Astrocyte (in vitro differentiated cells and primary cell): ENCODE measurements at regions not wholly inside any gene's neighbourhood (a gene's known extent, or its start where the extent isn't known, plus 50 kb on each side); places are given as distances from the start of the nearest gene placed in this dataset.

ENCODE experiments used
- EZH2 ChIP-seq: IDR thresholded peaks from 2 replicates; pipeline ENCODE4 v1.6.1; 2012; ENCODE audit warnings: mild to moderate bottlenecking, low read length, inconsistent platforms; ENCODE audit not compliant: insufficient read depth
- TF ChIP-seq, protein P1 (sequence below): IDR thresholded peaks from 2 replicates; pipeline ENCODE4 v1.5.1; 2011; ENCODE audit warnings: low read depth, mild to moderate bottlenecking, inconsistent platforms, low read length, moderate library complexity; ENCODE audit not compliant: insufficient read depth

DNA sequence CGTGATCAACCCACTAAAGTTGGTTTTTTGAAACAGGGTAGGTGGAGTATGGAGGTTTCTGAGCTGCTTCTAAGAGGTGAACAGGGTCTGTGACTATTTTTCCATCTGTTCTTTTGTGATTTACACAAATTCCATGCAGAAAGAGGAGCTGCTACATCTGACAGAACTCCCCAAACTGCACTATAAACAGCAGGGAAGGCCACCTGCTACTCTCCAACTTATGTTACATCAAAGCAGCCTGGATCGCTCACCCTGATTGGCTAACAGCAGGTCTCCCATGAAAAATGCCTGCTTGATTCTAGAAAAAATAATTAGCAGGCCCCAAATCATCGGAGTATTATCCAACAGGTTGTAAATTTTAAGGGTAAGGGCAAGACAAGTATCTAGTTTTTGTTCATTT is 282.9 kb upstream of the FLRT2 start:
- TF ChIP-seq, protein P1, sequence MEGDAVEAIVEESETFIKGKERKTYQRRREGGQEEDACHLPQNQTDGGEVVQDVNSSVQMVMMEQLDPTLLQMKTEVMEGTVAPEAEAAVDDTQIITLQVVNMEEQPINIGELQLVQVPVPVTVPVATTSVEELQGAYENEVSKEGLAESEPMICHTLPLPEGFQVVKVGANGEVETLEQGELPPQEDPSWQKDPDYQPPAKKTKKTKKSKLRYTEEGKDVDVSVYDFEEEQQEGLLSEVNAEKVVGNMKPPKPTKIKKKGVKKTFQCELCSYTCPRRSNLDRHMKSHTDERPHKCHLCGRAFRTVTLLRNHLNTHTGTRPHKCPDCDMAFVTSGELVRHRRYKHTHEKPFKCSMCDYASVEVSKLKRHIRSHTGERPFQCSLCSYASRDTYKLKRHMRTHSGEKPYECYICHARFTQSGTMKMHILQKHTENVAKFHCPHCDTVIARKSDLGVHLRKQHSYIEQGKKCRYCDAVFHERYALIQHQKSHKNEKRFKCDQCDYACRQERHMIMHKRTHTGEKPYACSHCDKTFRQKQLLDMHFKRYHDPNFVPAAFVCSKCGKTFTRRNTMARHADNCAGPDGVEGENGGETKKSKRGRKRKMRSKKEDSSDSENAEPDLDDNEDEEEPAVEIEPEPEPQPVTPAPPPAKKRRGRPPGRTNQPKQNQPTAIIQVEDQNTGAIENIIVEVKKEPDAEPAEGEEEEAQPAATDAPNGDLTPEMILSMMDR = no peak
- TF ChIP-seq EZH2 = no peak
